ENCODE measurements at regions not wholly inside any gene's neighbourhood (a gene's known extent, or its start where the extent isn't known, plus 50 kb on each side); places are given as distances from the start of the nearest gene placed in this dataset.

DNA sequence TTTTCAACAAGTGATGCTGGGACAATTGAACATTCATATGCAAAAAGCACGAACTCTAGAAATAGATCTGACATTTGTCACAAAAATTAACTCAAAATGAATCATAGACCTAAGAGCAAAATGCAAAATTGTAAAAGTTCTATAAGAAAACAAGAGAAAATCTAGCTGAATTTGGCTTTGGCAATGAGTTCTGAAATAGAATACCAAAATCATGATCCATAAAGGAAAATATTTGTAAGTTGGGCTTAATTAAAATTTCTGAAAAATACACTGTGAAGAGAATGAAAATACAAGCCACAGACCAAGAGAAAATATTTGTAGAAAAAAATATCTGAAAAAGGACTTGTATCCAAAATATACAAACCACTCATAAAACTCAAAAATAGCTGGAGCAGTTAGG lies 698.8 kb upstream of the CELF2 start:
- TF ChIP-seq CTCF (conservative IDR thresholded peaks at IDR 0.05) (no peak), EZH2 (IDR thresholded peaks at IDR 0.05; ENCODE audit: low read depth) (no peak)
